HG02840 (cell line): ENCODE measurements at regions not wholly inside any gene's neighbourhood (a gene's known extent, or its start where the extent isn't known, plus 50 kb on each side); places are given as distances from the start of the nearest gene placed in this dataset.
"Not testable (repeated sequence)": the region's sequence is repeated elsewhere in the genome, so short reads cannot be mapped to it uniquely, and the experiment has no call there.

Source experiments
- ATAC-seq: cut with Tn5 transposase; IDR thresholded peaks from one replicate; pipeline ENCODE4 v1.9.1; 2021; ENCODE audit warnings: mild to moderate bottlenecking, moderate library complexity, moderate number of reproducible peaks; ENCODE audit not compliant: unreplicated experiment, low FRiP score

DNA sequence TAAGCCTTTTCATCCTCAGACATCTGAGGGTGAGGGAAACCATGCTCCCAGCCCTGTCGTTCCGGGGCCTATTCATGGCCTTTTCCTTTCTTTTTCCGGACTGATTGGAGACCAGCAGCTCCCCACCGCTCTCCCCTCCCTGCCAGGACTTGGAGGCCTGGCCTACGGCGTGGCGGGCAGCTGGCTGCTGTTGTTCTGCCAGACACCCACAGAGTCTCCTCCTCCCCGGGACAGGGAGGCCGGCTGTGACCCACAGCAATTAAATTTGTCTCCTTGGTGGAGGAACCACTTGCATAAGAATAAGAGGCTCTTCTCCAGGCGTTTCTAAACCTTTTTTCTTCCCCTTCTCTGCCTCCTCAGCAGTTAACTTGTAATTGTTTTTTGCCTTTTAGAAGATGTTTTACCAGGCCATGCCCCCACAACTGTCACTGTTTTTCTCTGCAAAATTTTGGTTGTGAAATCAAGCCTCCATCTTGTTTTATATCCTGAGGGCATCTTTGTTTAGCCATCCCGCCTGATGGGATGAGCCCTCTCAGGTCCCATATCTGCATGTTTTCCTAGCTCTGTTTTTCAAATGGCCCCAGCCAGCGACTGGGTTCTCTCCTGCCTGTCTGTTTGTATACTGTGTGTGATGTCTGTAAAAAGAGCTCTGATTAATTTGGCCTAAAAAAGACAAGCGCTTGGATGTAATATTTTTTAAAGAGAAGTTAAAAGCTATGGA is 1060.0 kb upstream of the DDX18 start:
- no peak for ATAC-seq

DNA sequence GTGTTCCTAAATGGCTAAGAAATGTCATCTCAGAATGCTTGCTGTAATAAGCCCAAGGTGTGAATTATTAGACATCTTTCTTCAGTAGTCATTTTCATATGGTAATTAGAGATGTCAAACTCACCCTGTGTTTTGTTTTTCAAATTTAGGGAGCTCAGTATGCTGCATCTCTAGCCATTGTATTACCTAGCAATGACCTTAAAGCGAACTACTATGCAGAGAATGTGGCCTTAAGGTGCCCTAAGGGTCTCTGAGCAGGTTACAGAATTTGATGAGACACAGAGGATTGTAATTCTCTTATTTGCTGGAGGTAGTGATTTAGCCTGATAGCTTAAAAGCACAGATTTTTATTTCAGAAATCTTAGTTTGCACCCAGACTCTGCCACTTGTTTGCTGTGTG is 1052.6 kb upstream of the DDX18 start:
- no peak for ATAC-seq

DNA sequence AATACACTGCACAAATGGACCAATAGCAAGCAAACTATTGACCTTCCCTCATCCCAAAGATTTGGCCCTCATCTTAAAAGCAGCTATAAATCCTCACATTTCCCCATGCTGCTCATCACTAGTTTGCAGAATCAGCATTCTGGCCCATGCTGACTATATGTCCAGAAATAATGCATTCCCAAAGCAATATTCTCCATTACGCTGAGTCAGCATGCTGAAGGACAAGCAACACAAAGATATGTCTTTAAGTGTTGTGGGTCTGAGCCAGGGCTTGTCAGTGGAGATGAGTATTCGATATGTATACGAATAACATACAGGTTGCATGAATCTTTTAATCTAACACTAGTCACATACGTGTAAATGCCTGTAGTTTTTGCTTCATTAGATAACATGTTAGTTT is 1045.0 kb upstream of the DDX18 start:
- no peak for ATAC-seq

DNA sequence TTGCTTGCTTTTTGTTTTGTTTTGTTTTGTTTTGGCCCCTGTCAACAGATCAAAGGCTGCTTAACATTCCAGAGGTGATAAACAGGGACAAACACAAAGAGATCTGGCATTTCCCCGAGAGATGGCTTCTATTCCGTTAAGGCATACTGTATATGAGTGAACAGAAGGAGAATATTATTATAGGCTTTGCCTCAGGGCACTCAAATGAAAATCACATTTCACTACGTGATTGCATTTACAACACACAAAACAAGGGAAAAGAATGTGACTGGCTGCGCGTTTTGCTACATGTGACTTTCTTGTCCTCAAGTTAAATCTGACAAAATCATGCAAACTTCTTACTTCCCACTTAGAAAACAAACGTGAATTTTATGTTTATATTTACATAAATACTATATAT is 1037.9 kb upstream of the DDX18 start:
- ATAC-seq, result no peak

DNA sequence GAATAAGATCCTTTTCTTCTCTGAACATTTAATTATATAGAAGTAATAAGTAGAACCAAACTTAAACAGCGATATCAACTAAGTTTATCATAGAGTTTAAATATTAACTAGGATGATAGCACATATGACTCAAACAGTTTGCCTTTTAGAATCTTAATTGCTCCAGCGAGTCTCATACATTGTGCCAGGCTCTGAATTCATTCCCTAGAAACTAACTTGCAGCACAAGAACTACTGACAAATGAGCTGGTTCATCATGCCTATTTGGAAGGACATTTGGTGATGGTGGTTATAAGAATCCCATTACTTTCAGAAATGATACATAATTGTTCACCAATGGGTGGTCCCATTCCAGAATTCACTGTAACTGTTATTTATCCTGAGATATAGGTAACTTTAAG is 1026.6 kb upstream of the DDX18 start:
- ATAC-seq, result no peak

DNA sequence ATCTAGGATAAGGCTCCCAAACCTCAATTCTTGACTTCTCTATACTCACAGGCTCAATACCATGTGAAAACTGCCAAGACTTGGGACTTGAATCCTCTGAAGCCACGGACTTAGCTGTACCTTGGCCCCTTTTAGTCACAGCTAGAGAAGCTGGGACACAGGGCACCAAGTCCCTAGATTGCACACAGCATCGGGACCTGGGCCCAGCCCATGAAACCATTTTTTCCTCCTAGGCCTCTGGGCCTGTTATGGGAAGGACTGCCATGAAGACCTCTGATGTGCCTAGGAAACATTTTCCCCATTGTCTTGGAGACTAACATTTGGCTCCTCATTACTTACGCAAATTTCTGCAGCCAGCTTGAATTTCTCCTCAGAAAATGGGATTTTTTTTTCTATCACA is 1011.8 kb upstream of the DDX18 start:
- no peak for ATAC-seq

DNA sequence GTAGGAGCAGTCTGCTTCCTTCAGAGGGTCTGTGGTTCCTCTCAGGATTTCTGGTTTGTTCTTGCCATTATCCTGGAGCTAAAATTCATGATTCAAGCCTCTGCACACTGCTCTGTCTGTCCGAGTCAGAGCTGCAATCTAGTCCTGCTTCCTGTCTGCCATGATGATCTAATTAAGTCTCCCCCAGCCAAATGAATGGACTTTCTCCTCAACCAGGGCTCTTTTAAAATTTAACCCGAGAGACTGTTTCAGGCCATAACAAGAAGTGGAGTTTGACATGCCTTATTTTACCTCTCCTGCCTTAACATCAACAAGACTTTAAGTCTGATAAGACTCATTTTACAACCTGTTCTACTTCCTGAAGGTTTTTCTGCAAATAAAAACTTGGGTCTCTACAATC is 1009.6 kb upstream of the DDX18 start:
- ATAC-seq, result no peak

DNA sequence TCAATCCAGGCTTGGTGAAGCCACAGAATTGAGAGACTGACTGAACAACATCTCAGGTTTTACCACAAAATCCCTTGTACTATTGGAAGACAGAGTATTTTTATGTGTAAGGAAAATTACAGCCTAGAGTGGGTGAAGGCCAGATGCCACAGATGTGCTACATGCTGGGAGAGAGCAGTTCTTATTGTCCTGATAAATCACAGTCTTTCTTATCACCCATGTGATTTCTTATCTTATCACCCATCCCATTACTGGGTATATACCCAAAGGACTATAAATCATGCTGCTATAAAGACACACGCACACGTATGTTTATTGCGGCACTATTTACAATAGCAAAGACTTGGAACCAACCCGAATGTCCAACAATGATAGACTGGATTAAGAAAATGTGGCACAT is 1008.0 kb upstream of the DDX18 start:
- not testable (repeated sequence) for ATAC-seq

DNA sequence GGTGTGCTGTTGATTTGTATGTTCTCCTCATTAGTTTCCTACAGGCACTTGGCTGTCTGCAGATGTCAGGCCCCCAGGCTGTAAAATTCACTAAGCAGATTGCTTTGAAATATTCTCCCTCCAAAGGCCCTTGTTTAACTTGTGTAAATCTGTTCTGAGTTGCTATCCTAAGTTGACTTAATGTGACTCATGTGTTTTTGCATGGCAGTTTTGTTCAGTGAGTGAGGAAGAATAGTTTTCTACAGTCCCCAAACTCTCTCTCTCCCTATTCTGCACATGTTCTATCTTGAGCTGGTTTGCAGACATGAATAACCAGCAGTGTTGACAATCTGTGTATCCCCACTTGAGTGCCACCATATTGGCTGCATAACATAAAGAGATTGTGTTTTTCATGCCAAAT is 1005.4 kb upstream of the DDX18 start:
- no peak for ATAC-seq

DNA sequence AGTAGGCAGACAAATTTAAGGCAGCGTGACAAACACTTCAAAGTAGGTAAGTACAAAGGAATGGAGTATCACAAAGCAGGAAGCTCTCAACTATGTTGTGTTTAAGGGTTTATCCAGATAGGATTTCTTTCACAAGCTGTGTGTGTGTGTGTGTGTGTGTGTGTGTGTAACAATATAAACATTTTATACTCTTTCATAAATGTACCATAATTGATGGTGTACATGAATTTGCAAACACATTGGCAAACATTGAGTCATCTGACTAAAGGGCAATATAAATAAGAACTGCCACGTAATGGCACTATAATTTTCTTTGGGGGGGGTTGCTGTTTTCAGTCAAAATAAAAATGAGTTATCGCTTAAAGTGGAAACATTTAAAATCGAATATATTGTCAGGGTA is 1004.4 kb upstream of the DDX18 start:
- ATAC-seq, result no peak

DNA sequence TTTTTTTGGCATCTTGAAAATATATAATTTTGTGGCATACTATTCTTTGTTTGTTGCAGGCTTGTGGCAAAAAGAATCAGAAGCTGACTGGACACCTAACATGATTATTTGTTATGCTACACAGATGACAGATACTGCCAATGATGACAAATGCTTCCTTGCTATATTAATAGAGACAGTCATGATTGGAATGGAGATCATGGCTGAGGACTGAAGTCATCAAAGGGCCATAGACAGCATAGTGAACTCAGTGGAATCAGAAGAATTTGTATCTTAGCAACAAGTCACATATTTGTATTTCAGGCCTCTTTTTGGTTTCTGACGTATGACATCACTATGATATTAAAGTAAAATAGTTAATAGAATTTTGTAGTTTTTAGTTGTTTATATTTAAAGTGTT is 1003.8 kb upstream of the DDX18 start:
- no peak for ATAC-seq

DNA sequence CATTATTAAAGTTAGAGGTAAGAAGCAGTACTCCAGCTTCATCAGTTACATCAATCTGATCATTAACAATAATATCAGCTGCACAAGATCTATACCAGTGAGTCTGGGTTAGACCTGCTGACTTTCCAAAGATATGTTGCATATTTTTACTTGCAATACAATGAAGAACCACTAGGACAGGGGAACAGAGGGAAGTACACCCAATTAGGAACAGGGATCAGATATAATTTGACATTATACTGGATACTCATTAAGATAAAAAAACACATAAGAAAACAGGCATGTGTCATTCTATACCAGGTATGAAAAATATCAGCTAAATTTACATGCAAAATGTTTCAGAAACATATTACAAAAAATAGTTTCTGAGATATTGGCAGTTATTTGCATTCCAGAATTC is 995.1 kb upstream of the DDX18 start:
- ATAC-seq, result no peak

DNA sequence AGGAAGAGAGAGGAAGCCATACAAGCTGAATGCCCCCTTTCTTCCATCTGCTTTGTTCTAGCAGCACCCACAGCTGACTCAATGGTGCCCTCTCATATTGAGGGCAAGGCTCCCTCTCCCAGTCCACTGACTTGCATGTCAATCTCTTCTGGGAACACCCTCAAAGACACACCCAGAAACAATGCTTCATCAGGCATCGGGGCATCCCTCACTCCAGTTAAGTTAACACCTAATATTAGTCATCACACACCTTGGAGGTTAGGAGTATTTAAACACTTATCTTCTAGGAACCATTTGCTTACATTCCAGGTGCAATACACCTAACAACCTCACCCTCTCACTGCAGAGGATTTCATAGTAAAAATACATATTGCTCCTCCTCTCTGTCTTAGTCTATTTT is 993.5 kb upstream of the DDX18 start:
- no peak for ATAC-seq

DNA sequence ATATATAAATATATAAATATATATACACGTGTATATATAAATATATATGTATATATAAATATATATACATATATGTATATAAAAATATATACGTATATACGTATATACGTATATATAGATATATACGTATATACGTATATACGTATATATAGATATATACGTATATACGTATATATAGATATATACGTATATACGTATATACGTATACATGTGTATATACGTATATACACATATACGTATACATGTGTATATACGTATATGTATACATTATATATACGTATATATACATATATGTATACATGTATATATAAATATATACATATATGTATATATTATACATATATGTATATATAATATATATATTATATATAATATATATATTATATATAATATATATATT is 984.9 kb upstream of the DDX18 start:
- ATAC-seq, result not testable (repeated sequence)

DNA sequence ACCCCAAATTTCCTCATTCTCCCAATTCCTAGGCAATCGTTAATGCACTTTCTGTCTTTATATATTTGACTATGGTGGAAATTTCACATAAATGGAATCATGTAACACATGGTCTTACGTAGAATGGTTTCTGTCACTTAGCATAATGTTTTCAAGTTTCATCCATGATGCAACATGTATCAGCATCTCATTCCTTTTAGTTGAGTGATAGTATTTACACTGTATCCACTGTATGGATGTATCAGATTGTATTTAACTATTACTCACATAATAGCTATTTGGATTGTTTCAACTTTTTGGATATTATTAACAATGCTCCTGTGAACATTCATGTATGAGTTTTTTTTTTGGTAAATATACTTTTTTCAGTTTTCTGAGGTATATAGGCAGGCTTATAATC is 982.3 kb upstream of the DDX18 start:
- no peak for ATAC-seq

DNA sequence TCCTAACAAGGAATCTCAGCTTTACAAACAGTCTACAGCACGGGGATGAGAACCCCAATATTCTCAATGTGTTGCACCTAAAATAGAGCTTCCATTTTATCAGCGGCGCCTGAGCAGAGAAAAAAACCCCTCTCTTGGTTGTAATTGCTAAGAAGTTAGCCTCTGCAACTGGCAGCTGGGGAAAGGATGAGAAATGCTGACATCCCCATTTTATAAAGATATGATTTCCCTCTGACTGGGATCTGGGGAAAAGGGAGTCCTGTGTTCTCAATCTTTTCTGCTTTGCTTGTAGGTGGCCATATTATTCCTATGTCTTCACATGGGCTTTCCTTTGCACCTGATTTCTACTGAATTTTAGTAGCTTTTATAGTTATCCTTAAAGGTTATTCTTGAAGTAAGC is 981.4 kb upstream of the DDX18 start:
- ATAC-seq, result no peak

DNA sequence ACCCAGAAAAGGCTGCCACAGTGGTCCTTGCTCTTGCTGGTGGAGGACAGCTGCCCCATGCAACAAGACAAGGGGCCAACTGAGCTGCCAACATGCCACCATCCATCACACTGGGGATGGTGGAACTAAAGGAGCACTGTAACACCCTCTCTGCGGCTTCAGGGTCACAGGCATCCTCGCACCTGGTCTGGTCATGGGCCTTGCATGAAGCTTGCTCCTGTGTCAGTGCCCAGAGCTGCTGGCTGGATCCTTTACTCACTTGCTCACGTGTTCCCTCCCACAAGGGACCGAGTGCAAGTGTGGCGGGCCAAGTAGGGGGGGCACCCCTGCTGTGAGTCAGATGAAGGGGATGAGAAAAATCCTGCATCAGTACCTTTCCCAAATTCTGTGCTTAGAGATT is 972.3 kb upstream of the DDX18 start:
- ATAC-seq, result no peak

DNA sequence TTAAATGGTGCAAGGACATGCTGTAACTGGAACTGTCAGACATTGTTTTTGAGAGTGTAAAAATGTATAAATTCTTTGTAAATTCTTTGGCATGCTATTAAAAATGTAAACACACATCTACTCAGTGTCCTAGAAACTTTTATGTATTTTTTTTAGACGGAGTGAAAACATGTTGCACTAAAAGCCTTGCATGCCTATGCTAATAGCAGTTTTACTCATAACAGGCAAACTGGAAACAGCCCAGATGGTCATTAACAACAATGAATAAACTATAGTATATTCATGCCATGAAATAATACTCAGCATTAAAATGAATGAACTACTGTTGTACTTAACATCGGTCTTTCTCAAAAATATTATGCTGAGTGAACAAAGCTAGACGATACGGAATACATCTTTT is 954.8 kb upstream of the DDX18 start:
- no peak for ATAC-seq

DNA sequence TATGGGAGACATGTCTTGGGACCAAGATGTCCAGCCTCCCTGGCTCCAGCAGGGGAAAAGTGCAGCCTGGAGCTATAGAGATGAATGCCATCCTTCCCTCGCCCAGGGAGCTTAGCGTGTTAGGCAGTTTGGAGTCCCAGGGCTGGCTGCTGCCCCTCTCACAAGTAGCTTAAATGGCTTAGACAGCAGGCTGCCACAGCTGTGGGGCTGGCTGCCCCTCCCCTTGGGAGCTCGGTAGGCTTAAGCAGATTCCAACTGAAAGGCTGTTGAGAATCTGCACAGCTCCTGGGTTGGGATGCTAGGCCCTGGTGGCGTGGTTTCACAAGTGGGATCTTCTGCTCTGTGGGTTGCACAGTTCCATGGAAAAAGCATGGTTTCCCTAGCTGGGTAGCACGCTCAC is 940.5 kb upstream of the DDX18 start:
- no peak for ATAC-seq

DNA sequence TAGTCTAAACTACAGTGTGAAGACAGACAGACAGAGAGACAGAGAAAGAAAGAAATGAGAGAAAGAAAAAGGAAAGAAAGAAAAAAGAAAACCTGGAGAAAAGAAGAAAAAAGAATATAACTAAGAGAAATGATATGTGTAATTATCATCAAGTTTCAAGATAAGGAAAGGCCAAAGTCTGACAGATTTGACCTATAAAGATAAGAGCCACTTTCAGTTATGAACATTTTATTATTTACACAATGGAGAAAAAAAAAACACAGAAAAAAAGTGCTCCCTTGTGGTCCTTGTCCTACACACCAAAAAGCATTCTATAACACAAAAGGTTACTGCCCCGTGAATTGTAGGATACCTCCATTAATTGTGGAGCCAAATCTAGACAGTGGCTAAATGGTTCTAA is 937.2 kb upstream of the DDX18 start:
- ATAC-seq, result no peak

DNA sequence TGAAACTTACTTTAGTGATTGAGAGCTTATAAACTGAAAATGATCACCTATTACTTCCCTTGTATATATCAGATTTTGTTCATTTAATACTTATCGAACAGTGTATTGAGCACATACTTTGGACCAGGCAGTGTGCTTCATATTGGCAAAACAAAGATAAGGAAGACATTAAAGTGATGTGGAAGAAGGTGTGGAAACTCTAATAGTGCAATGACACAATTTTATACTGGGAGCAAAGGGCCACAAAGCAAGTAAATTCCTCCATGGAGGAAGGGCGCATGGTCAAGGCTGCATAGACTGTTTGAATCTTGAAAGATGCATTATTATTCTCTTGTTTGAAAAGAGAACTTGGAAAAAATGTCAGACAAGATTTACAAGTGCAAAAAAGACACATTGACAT is 936.5 kb upstream of the DDX18 start:
- no peak for ATAC-seq

DNA sequence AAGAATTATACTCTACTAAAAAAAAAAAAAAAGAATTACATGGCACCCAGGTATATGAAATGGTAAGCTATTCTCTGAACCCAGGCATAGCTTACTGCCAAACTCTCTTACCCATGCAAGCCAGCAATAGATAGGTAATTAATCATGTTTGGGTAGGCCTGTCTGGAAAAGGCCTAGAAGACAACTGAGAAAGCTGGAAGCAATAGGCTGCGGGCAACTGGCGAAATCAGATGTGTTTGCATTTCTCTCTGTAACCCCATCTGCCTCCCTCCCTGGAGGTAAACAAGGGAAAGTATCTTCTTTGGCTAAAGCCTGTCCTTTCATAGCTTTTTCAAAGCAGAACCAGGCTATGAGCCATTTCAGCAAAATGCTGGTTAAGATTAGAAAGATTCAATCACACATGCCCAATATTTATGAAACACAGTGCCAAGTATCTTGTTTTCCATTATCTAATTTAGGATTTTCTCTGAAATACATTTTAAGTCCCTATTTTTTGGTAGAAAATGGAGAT is 934.8 kb upstream of the DDX18 start:
- no peak for ATAC-seq

DNA sequence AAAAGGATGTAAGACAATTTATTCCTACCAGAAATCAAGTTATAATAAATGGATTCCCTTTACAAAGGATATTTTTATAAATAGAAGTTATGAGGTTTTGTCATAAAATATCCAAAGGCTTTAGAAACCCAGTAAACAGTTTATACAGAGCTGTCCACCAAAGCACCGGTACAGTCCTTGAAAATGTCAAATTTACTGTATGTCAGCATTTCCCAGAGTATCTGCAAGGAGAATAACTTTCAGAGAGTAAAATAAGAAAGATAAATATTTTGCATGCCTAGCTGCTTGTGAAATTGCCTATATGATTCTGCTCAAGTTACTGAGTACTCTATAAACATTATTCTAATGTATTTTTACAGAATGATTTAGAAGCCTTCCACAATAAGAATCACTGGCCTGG is 923.3 kb upstream of the DDX18 start:
- ATAC-seq, result no peak
